ENCODE measurements at regions not wholly inside any gene's neighbourhood (a gene's known extent, or its start where the extent isn't known, plus 50 kb on each side); places are given as distances from the start of the nearest gene placed in this dataset.

- TF ChIP-seq CTCF (conservative IDR thresholded peaks at IDR 0.05 in 1 of 2, IDR thresholded peaks at IDR 0.05 in 1 of 2; ENCODE audit: low read depth in 1 of 2, low read length in 2 of 2): no peak
- no peak for TF ChIP-seq EZH2 (IDR thresholded peaks at IDR 0.05; ENCODE audit: low read length, missing control alignments)
Observed at GRCh38 chr15:86001200-86001599, 78.5 kb upstream of the AGBL1 start.
